Activated CD4-positive, alpha-beta memory T cell treated with anti-CD3 and anti-CD28 coated beads for 36 hours (primary cell): ENCODE measurements at regions not wholly inside any gene's neighbourhood (a gene's known extent, or its start where the extent isn't known, plus 50 kb on each side); places are given as distances from the start of the nearest gene placed in this dataset.

Experiments
- CTCF ChIA-PET: fragments of 350-600 bp; sonication (Branson Sonifier 250); formaldehyde crosslinking; loops from one replicate; lab custom pipeline; 2021; ENCODE audit warnings: antibody characterized with exemption, inconsistent platforms; lab: Charles Lee
- POLR2A ChIA-PET: fragments of 350-600 bp; sonication (Branson Sonifier 250); formaldehyde crosslinking; loops from one replicate; lab custom pipeline; 2021; ENCODE audit warnings: antibody characterized with exemption; lab: Charles Lee
- DNase-seq: peaks from one replicate; pipeline ENCODE4 v3.0.0-alpha.2; 2020
- H3K27ac Mint-ChIP-seq: one replicate; pipeline ENCODE4 v1.8.0; 2021; ENCODE audit warnings: mixed read lengths
- H3K27me3 Mint-ChIP-seq: one replicate; pipeline ENCODE4 v1.8.0; 2021; ENCODE audit warnings: mixed read lengths
- H3K36me3 Mint-ChIP-seq: one replicate; pipeline ENCODE4 v1.8.0; 2021; ENCODE audit warnings: mixed read lengths
- H3K4me1 Mint-ChIP-seq: one replicate; pipeline ENCODE4 v1.8.0; 2021; ENCODE audit warnings: low read depth, mixed read lengths
- H3K4me3 Mint-ChIP-seq: one replicate; pipeline ENCODE4 v1.8.0; 2021; ENCODE audit warnings: mild to moderate bottlenecking, mixed read lengths
- H3K9me3 Mint-ChIP-seq: one replicate; pipeline ENCODE4 v1.8.0; 2021; ENCODE audit warnings: mixed read lengths
- intact Hi-C: fragments of 100-400 bp; cut with micrococcal nuclease; formaldehyde crosslinking; loops from one replicate; pipeline ENCODE4 v1.15.1; 2023

- Mint-ChIP-seq H3K4me1 (peaks cover 3% of the 10 kb centered on the region), H3K27ac (no peak overlapping the region), H3K27me3 (no peaks in the 10 kb centered on the region), H3K4me3 (no peak overlapping the region), H3K36me3 (peaks cover 2% of the 10 kb centered on the region), H3K9me3 (no peaks in the 10 kb centered on the region)
- intact Hi-C loops, result no loop called here
- CTCF ChIA-PET, result no interaction called here
- no peak for DNase-seq
- POLR2A ChIA-PET, result no interaction called here
Measured at GRCh38 chr22:49598338-49598737, 229.3 kb downstream of the BRD1 start.

DNA sequence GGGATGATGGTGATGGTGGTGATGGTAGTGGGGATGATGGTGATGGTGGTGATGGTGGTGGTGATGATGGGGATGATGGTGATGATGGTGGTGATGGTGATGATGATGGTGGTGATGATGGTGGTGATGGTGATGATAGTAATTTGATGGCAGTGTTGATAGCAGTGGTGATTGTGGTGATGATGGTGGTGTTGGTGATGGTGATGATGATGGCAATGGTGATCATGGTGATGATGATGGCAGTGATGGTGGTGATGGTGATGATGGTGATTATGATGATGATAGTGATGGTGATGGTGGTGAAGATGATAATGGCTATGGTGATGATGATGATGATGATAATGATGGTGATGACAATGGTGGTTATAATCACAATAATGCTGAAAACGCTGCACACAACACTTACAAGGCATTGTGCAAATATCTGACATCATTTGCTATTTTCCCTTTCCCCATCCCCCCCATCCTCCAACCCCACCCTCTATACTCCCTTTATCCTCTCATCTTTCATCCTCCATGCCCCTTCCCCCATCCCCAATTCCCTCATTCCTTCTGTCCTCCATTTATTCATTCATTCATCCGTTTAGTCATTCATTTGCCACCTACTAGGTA is 230.1 kb downstream of the BRD1 start:
- intact Hi-C loops, result no loop called here
- no peak overlapping the region for H3K4me3 Mint-ChIP-seq
- POLR2A ChIA-PET, result no interaction called here
- CTCF ChIA-PET, result no interaction called here
- peaks cover 3% of the 10 kb centered on the region for H3K4me1 Mint-ChIP-seq
- H3K27ac Mint-ChIP-seq, result no peak overlapping the region
- H3K9me3 Mint-ChIP-seq, result no peaks in the 10 kb centered on the region
- no peaks in the 10 kb centered on the region for H3K36me3 Mint-ChIP-seq
- no peaks in the 10 kb centered on the region for H3K27me3 Mint-ChIP-seq
- no peak for DNase-seq

GRCh38 chr22:49595465-49596078 is 232.1 kb downstream of the BRD1 start:
- DNase-seq, result no peak
- Mint-ChIP-seq H3K9me3 (no peaks in the 10 kb centered on the region), H3K4me3 (no peak overlapping the region), H3K27me3 (no peaks in the 10 kb centered on the region), H3K27ac (no peak overlapping the region), H3K4me1 (no peaks in the 10 kb centered on the region), H3K36me3 (no peaks in the 10 kb centered on the region)
- intact Hi-C loops, result no loop called here
- ChIA-PET POLR2A (no interaction called here), CTCF (no interaction called here)

DNA sequence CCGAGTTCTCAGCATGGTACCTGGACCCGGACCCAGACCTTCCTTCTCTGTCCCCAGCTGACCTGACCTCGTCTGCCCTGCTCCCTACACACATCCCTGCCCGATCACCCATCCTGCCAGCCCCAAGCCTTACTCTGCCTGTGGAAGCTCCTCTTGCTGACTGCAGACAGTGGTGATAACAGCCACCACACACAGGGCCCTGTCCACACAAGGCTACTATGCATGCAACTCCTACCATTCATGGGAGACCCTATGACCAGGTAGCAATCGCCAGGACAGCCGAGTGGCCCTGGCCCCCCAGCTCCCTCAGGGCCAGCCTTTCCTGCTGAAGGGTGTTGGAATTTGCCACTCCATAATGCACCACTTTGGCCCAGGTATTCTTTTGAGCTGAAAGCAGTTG is 233.6 kb downstream of the BRD1 start:
- H3K9me3 Mint-ChIP-seq, result no peaks in the 10 kb centered on the region
- POLR2A ChIA-PET, result no interaction called here
- H3K27me3 Mint-ChIP-seq, result no peaks in the 10 kb centered on the region
- H3K27ac Mint-ChIP-seq, result no peak overlapping the region
- intact Hi-C loops, result no loop called here
- H3K36me3 Mint-ChIP-seq, result no peaks in the 10 kb centered on the region
- no peaks in the 10 kb centered on the region for H3K4me1 Mint-ChIP-seq
- CTCF ChIA-PET, result no interaction called here
- H3K4me3 Mint-ChIP-seq, result no peak overlapping the region
- no peak for DNase-seq

- H3K4me3 Mint-ChIP-seq, result no peak overlapping the region
- POLR2A ChIA-PET, result no interaction called here
- H3K27me3 Mint-ChIP-seq, result no peaks in the 10 kb centered on the region
- intact Hi-C loops, result no loop called here
- CTCF ChIA-PET, result no interaction called here
- no peaks in the 10 kb centered on the region for H3K9me3 Mint-ChIP-seq
- no peaks in the 10 kb centered on the region for H3K36me3 Mint-ChIP-seq
- H3K4me1 Mint-ChIP-seq, result no peaks in the 10 kb centered on the region
- H3K27ac Mint-ChIP-seq, result no peak overlapping the region
- DNase-seq, result no peak
Measured at GRCh38 chr22:49593509-49593908, 234.2 kb downstream of the BRD1 start.

GRCh38 chr22:49592780-49593501 is 234.7 kb downstream of the BRD1 start:
- Mint-ChIP-seq H3K4me3 (no peak overlapping the region), H3K27ac (no peak overlapping the region), H3K27me3 (no peaks in the 10 kb centered on the region), H3K9me3 (no peaks in the 10 kb centered on the region), H3K36me3 (no peaks in the 10 kb centered on the region), H3K4me1 (no peaks in the 10 kb centered on the region)
- DNase-seq, result no peak
- CTCF ChIA-PET, result no interaction called here
- POLR2A ChIA-PET, result no interaction called here
- intact Hi-C loops, result no loop called here

GRCh38 chr22:49590851-49591445 is 236.7 kb downstream of the BRD1 start:
- Mint-ChIP-seq H3K36me3 (no peaks in the 10 kb centered on the region), H3K27me3 (no peaks in the 10 kb centered on the region), H3K27ac (no peak overlapping the region), H3K4me3 (no peak overlapping the region), H3K9me3 (no peaks in the 10 kb centered on the region), H3K4me1 (no peaks in the 10 kb centered on the region)
- POLR2A ChIA-PET, result no interaction called here
- CTCF ChIA-PET, result interaction anchor here (1.1 kb wide), 1 partner anchor 111 kb away, joined by 3 read pairs; no protein-coding TSS in a partner anchor
- intact Hi-C loops, result no loop called here
- DNase-seq, result no peak

- intact Hi-C loops, result no loop called here
- H3K27ac Mint-ChIP-seq, result no peak overlapping the region
Measured at GRCh38 chr22:49590381-49590780, 237.3 kb downstream of the BRD1 start.

DNA sequence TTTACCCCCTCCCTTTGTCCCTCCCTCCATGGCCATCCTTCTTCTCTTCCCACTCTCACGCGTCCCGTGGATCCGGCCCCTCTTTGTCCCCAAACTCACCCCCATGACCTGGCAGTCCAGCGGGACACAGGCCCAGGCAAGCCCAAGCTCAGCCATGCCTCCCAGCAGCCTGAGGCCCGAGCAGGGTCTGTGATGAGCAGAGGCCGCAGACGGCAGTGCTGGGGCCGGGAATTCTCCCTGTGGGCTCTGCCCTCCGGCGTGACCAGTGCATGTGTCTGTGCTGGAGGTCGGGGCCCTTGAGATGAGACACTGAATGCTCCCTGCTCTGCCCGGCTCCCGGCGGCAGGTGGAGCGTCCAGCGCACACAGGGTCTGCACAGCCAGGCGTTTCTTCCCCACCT is 237.9 kb downstream of the BRD1 start:
- CTCF ChIA-PET, result no interaction called here
- Mint-ChIP-seq H3K36me3 (no peaks in the 10 kb centered on the region), H3K9me3 (no peaks in the 10 kb centered on the region), H3K4me1 (no peaks in the 10 kb centered on the region), H3K27me3 (no peaks in the 10 kb centered on the region), H3K27ac (no peak overlapping the region), H3K4me3 (no peak overlapping the region)
- DNase-seq, result no peak
- intact Hi-C loops, result no loop called here
- POLR2A ChIA-PET, result no interaction called here

More at GRCh38 chr22:49590381-49590780, 237.3 kb downstream of the BRD1 start:
- DNase-seq, result no peak
- H3K4me1 Mint-ChIP-seq, result no peaks in the 10 kb centered on the region
- H3K27me3 Mint-ChIP-seq, result no peaks in the 10 kb centered on the region
- H3K4me3 Mint-ChIP-seq, result no peak overlapping the region
- H3K9me3 Mint-ChIP-seq, result no peaks in the 10 kb centered on the region
- no peaks in the 10 kb centered on the region for H3K36me3 Mint-ChIP-seq
- POLR2A ChIA-PET, result no interaction called here
- CTCF ChIA-PET, result interaction anchor here (1.1 kb wide), 1 partner anchor 111 kb away, joined by 3 read pairs; no protein-coding TSS in a partner anchor

- H3K36me3 Mint-ChIP-seq, result no peaks in the 10 kb centered on the region
- no peak for DNase-seq
- ChIA-PET CTCF (no interaction called here), POLR2A (no interaction called here)
- H3K9me3 Mint-ChIP-seq, result no peaks in the 10 kb centered on the region
- no peak overlapping the region for H3K27ac Mint-ChIP-seq
- H3K27me3 Mint-ChIP-seq, result no peaks in the 10 kb centered on the region
- H3K4me1 Mint-ChIP-seq, result no peaks in the 10 kb centered on the region
- intact Hi-C loops, result no loop called here
- H3K4me3 Mint-ChIP-seq, result no peak overlapping the region
Measured at GRCh38 chr22:49589301-49589700, 238.4 kb downstream of the BRD1 start.

DNA sequence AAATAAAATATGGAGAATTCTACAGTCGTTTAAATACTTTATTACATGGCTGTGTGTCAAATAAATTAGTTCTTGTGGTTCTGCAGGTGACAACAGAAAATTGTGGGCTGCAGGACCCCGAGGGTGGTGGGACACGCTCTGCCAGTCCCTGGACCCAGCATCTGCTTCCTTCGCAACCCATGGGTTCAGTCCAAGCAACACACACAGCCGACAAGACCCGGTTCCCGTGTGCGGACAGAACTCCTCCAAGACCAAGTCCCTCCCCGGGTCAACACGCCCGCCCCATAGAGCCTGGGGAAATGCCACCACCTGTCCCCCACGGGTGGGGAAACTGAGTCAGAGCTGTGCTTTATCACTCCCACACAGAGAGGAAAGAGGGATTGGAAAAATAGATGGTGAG is 238.9 kb downstream of the BRD1 start:
- Mint-ChIP-seq H3K4me1 (no peaks in the 10 kb centered on the region), H3K36me3 (no peaks in the 10 kb centered on the region), H3K9me3 (no peaks in the 10 kb centered on the region), H3K27ac (no peak overlapping the region), H3K27me3 (no peaks in the 10 kb centered on the region), H3K4me3 (no peak overlapping the region)
- no peak for DNase-seq
- ChIA-PET POLR2A (no interaction called here), CTCF (no interaction called here)
- intact Hi-C loops, result no loop called here

GRCh38 chr22:49587987-49588386 is 239.7 kb downstream of the BRD1 start:
- H3K4me3 Mint-ChIP-seq, result no peak overlapping the region
- H3K9me3 Mint-ChIP-seq, result no peaks in the 10 kb centered on the region
- ChIA-PET CTCF (no interaction called here), POLR2A (no interaction called here)
- H3K27ac Mint-ChIP-seq, result no peak overlapping the region
- intact Hi-C loops, result no loop called here
- H3K36me3 Mint-ChIP-seq, result peaks cover 2% of the 10 kb centered on the region
- no peaks in the 10 kb centered on the region for H3K27me3 Mint-ChIP-seq
- no peak for DNase-seq
- H3K4me1 Mint-ChIP-seq, result no peaks in the 10 kb centered on the region
